NCI-H128 (cell line): ENCODE measurements at regions not wholly inside any gene's neighbourhood (a gene's known extent, or its start where the extent isn't known, plus 50 kb on each side); places are given as distances from the start of the nearest gene placed in this dataset.

Experiments
- DNase-seq: peaks from one replicate; lab custom pipeline; 2025; ENCODE audit not compliant: unreplicated experiment; lab: John Stamatoyannopoulos, UW

- DNase-seq = no peak
Observed at GRCh38 chr13:111448504-111448903, 128.1 kb downstream of the TEX29 start.

- no peak for DNase-seq
Observed at GRCh38 chr13:111449041-111449440, 128.6 kb downstream of the TEX29 start.

DNA sequence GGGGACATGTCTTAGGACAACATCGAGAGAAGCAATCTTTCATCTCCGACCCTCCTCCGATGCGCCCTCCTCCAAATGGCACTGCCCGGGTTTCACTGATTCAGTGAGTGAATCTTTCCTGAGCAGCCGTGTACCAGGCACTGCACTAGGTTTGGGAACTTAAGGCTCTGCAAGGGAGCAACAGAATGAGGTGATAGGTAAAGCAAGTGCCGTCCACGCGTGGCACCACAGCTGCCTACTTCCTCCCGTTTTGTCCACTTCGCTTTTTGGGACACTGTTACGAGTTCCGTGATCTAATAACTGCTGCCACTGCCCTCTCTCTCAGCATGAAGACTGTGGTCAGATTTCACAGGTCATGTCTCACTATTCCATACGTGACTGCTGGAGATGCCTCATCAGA, 131.0 kb downstream of the TEX29 start:
- no peak for DNase-seq

DNA sequence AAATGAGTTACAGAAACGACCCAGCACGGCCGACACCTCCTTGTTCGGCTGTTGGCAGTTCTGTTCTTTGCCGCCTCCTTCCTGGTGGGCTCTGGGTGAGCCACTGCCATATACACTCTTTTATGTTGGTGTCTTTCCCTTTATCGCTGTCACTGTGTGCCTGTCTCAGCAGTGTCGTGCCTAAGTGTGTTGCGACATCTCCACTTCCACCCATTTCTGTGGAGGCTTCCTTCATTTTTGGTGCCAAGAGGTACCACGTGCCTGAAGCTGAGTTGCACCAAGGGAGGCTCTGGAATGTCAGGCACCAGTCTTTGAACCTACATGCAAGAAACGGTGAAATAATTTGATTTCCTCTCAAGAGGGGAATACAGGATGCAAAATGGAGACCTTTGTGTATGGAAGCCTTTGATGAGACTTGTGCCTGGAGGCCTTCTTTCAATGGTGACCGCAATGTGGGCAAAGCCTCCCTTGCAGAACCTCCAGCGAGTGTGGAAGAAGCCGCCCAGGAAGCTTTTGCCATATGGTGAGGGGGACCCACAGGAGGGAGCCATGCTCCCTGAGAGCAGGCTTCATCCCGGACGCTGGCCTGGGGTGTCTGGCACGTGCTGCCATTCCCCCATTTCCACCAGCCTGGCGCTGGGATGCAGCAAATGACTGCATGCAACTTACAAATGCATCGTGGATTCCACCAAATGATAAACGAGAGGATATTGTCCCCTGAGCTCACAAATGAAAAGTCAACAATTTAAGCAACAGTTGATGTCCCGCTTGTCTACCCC, 136.2 kb downstream of the TEX29 start:
- no peak for DNase-seq

DNA sequence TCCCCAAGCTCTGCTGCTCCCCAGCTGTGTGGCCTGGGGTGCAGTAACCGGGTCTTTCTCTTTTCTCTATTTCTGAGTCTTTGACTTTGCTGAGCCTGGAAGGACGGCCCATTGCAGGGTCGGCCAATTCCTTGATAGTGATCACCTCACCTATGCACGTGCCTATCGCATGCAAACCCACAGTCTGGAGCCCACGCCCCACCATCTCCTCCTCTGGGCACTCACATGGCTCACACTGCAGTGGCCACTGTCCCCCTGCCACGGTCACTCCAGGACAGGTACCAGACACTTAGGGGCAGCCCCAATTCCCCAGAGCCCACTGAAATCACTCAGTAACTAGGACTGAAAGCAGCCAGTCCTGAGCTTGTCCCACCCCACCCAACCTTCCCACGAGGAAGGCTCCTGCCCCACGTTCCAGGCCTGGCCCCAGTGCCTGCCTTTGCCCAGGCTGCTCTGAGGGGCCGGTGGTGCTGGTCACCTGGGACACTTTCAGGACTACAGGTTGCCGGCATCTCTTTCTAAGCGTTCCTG, 137.6 kb downstream of the TEX29 start:
- no peak for DNase-seq

DNA sequence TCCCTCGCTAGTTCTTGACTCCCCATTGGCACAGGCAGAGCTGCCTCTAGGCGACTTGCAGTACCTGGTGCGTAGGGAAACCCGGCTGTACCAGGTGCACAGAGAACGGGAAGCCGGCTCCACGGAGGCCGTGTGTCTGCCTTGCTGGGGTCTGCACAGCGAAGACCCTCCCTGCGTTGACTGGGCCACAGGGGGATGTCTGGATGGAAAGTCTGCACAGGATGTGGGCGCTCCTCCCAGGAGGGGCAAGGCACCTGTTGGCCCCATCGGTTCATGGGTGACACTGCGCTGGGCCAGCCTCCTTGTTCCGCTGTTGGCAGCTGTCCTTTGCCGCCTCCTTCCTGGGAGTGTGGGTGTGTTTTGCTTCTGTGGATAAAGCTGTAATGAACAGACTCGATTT, 138.3 kb downstream of the TEX29 start:
- no peak for DNase-seq

DNA sequence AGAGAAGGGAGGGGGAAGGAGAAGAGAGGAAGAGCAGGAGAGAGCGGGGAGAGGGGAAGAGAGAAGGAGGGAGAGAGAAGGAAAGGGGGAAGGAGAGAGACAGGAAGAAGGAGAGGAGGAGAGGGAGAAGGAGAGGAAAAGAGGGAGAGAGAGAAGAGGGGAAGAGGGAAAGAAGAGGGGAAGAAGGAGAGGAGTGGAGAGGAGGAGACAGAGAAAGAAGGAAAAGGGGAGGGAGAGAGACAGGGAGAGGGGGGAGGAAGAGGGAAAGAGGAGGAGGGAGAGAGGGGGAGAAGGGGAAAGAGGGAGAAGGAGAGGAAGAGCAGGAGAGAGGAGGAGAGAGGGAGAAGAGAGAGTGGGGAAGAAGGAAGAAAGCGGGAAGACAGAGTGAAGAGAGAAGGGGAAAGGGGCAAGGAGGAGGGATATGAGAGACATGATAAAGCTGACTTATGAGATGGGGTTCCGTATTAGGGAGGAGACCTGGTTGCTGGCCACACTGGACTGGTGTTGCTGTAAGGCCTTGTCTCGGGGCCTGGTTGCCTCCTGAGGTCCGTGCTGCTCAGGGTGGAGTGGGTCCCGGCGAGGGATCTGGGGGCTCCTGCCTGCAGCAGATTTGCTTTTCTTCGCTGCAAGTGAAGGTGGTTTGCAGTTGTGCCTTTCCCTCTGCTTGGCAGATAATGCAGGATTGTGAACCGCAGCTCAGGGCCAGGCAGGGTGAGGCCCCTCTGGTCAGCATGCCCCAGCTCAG, 139.5 kb downstream of the TEX29 start:
- no peak for DNase-seq

DNA sequence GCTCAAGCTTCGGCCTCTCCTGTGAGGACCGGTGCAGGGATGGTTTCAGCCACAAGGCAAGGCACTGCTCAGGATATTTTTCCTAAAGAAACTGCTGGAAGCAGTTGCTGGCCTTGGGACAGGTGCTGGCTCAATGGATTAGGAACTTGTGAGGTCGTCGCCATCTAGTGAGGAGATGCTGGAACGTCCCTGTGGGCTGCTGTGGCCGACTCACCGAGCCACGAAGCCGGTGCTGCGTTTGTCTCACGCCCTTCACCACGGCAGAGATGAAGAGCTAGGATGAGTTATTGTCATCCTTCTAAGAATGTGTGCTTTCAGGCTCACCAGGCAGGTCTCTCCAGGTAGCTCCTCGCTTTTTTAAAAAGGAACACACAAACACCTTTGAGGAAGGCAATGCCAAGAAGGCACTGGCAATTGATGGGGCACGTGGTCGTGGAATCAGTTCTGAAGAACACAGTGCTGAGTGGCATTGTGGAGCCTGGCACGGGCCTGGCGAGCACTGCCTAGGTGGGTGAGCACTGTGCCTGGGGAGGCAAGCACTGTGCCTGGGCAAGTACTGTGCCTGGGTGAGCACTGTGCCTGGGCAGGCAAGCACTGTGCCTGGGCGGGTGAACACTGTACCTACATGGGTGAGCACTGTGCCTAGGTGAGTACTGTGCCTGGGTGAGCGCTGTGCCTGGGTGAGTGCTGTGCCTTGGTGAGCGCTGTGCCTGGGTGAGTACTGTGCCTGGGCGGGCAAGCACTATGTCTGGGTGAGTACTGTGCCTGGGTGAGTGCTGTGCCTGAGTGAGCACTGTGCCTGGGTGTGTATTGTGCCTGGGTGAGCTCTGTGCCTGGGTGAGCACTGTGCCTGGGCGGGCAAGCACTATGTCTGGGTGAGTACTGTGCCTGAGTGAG, 140.4 kb downstream of the TEX29 start:
- no peak for DNase-seq

DNA sequence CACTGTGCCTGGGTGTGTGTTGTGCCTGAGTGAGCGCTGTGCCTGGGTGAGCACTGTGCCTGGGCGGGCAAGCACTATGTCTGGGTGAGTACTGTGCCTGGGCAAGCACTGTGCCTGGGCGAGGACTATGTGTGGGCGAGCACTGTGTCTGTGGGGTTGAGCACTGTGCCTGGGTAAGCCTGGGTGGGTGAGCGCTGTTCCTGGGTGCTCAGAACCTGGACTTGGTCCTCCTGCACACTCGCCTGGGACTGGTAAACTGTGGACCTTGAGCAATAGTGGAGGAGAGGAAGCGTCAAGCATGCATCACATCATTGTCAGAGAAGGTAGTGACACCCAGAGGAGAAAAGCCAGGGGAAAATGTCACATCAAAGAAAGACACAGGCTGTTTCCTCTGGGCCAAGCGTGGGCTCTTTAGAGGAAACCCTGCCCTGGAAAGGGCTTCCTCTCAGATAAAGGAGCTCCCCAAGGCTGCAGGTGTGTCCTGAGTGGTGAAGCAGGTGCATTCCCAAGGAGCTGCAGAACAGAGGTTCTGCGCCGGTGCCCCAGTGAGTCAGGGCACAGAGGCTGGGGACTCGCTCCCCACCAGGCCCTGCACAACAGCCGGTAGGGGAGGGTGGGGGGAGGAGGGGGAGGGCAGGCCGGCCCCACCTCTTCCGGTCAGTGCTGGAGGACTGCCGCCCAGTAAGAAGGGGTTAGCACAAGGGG, 141.2 kb downstream of the TEX29 start:
- DNase-seq = no peak

DNA sequence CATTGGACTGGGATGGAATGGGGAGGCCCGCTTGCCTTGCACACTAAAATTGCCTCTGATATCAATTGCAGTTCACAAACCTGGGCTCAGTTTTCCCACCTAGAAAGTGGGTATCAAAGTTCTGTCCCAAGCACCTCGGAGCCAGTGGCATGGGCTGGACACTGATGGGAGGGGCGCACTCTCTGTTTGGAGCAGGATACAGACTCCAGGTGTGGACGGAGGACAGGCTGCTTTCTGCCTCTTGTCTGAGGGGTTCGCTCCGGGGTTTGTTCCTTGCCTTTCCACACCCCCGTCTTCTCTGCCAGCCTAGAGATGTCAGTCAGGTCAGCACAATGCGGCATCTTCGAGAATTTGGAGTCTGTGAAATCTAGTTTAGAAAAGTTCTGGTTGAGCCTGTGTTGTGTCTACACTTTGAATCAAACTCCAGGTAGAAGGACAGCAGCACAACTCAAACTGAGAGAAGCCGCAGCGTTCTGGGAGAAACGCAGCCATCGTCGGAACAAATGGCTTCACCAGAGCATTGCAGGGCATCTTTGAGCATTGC, 141.9 kb downstream of the TEX29 start:
- DNase-seq = no peak

GRCh38 chr13:111462944-111463343, 142.5 kb downstream of the TEX29 start:
- no peak for DNase-seq

GRCh38 chr13:111467111-111467890, 146.9 kb downstream of the TEX29 start:
- no peak for DNase-seq

GRCh38 chr13:111468037-111468959, 147.9 kb downstream of the TEX29 start:
- no peak for DNase-seq

GRCh38 chr13:111469450-111469849, 149.0 kb downstream of the TEX29 start:
- no peak for DNase-seq

- DNase-seq = no peak
Observed at GRCh38 chr13:111469916-111470506, 149.6 kb downstream of the TEX29 start.

GRCh38 chr13:111470933-111471332, 150.5 kb downstream of the TEX29 start:
- DNase-seq = no peak

- DNase-seq = no peak
Observed at GRCh38 chr13:111472083-111472482, 151.6 kb downstream of the TEX29 start.
